WTC11 (cell line): ENCODE measurements at regions not wholly inside any gene's neighbourhood (a gene's known extent, or its start where the extent isn't known, plus 50 kb on each side); places are given as distances from the start of the nearest gene placed in this dataset.

Experiments
- ATAC-seq: fragments of 200-7000 bp; cut with Tn5 transposase; 2 replicates; pipeline ENCODE4 v1.10.0; 2021; ENCODE audit warnings: mild to moderate bottlenecking, moderate library complexity
- CTCF ChIA-PET: fragments of 300-600 bp; sonication (Branson Sonifier 250); formaldehyde crosslinking; loops from one replicate; lab custom pipeline; 2021; ENCODE audit warnings: antibody characterized with exemption; lab: Charles Lee
- POLR2A ChIA-PET: fragments of 350-600 bp; sonication (Branson Sonifier 250); formaldehyde crosslinking; loops from one replicate; lab custom pipeline; 2021; ENCODE audit warnings: antibody characterized with exemption; lab: Charles Lee
- DNase-seq: peaks from one replicate; pipeline ENCODE4 v3.0.0; 2021; ENCODE audit warnings: low spot score
- H3K27ac Mint-ChIP-seq: 2 replicates; pipeline ENCODE4 v1.8.0; 2021; ENCODE audit warnings: mixed read lengths
- H3K27me3 Mint-ChIP-seq: 2 replicates; pipeline ENCODE4 v1.8.0; 2021; ENCODE audit warnings: low read depth, mild to moderate bottlenecking, moderate library complexity, mixed read lengths
- H3K36me3 Mint-ChIP-seq: 2 replicates; pipeline ENCODE4 v1.8.0; 2021; ENCODE audit warnings: mixed read lengths
- H3K4me1 Mint-ChIP-seq: 2 replicates; pipeline ENCODE4 v1.8.0; 2022; ENCODE audit warnings: mixed read lengths
- H3K4me3 Mint-ChIP-seq: 2 replicates; pipeline ENCODE4 v1.8.0; 2021; ENCODE audit warnings: mild to moderate bottlenecking, moderate library complexity, mixed read lengths
- H3K9me3 Mint-ChIP-seq: 2 replicates; pipeline ENCODE4 v1.8.0; 2021; ENCODE audit warnings: mixed read lengths
- CBFB ChIP-seq: sonication (generic); formaldehyde crosslinking; IDR thresholded peaks from 2 replicates; pipeline ENCODE4 v1.8.1; 2022; ENCODE audit warnings: mild to moderate bottlenecking, low read depth, missing genetic modification reagents
- EMX1 ChIP-seq: fragments of 250-450 bp; sonication (Bioruptor Pico); IDR thresholded peaks from 2 replicates; pipeline ENCODE4 v1.8.0; 2021; ENCODE audit warnings: mild to moderate bottlenecking
- FOXP1 ChIP-seq: sonication (generic); formaldehyde crosslinking; IDR thresholded peaks from 2 replicates; pipeline ENCODE4 v1.8.0; 2022; ENCODE audit warnings: missing genetic modification reagents, mild to moderate bottlenecking, moderate library complexity, borderline replicate concordance
- JAZF1 ChIP-seq: fragments of 250-450 bp; sonication (Bioruptor Pico); IDR thresholded peaks from 2 replicates; pipeline ENCODE4 v1.9.0; 2021; ENCODE audit warnings: moderate library complexity, mild to moderate bottlenecking, inconsistent platforms
- NFATC4 ChIP-seq: fragments of 250-450 bp; sonication (Bioruptor Pico); IDR thresholded peaks from 2 replicates; pipeline ENCODE4 v1.9.0; 2021; ENCODE audit warnings: mild to moderate bottlenecking
- PRRX2 ChIP-seq: fragments of 250-450 bp; sonication (Bioruptor Pico); IDR thresholded peaks from 2 replicates; pipeline ENCODE4 v1.8.0; 2021; ENCODE audit warnings: mild to moderate bottlenecking
- SMAD3 ChIP-seq: sonication (generic); formaldehyde crosslinking; IDR thresholded peaks from 2 replicates; pipeline ENCODE4 v1.8.0; 2022; ENCODE audit warnings: missing genetic modification reagents, mild to moderate bottlenecking, borderline replicate concordance
- TEAD4 ChIP-seq: sonication (generic); formaldehyde crosslinking; IDR thresholded peaks from 2 replicates; pipeline ENCODE4 v1.8.0; 2022; ENCODE audit warnings: mild to moderate bottlenecking, missing genetic modification reagents
- ZBTB21 ChIP-seq: sonication (generic); formaldehyde crosslinking; IDR thresholded peaks from 2 replicates; pipeline ENCODE4 v1.8.1; 2023; ENCODE audit warnings: mild to moderate bottlenecking, missing genetic modification reagents, borderline replicate concordance
- ZNF121 ChIP-seq: sonication (generic); formaldehyde crosslinking; IDR thresholded peaks from 2 replicates; pipeline ENCODE4 v1.8.0; 2023; ENCODE audit warnings: missing genetic modification reagents
- ZNF423 ChIP-seq: fragments of 250-450 bp; sonication (Bioruptor Pico); IDR thresholded peaks from 2 replicates; pipeline ENCODE4 v2.1.2; 2022; ENCODE audit warnings: mild to moderate bottlenecking, moderate library complexity
- TF ChIP-seq, protein P1 (sequence below): fragments of 250-450 bp; sonication (Bioruptor Pico); IDR thresholded peaks from 2 replicates; pipeline ENCODE4 v1.9.0; 2021; ENCODE audit warnings: mild to moderate bottlenecking, borderline replicate concordance
- TF ChIP-seq, protein P2 (sequence below): fragments of 250-450 bp; sonication (Bioruptor Pico); IDR thresholded peaks from 2 replicates; pipeline ENCODE4 v1.8.0; 2021; ENCODE audit warnings: mild to moderate bottlenecking
- TF ChIP-seq, protein P3 (sequence below): sonication (generic); formaldehyde crosslinking; IDR thresholded peaks from 2 replicates; pipeline ENCODE4 v1.8.0; 2022; ENCODE audit warnings: mild to moderate bottlenecking, missing genetic modification reagents
- TF ChIP-seq, protein P4 (sequence below): sonication (generic); formaldehyde crosslinking; IDR thresholded peaks from 2 replicates; pipeline ENCODE4 v1.8.0; 2023; ENCODE audit warnings: mild to moderate bottlenecking, missing genetic modification reagents

DNA sequence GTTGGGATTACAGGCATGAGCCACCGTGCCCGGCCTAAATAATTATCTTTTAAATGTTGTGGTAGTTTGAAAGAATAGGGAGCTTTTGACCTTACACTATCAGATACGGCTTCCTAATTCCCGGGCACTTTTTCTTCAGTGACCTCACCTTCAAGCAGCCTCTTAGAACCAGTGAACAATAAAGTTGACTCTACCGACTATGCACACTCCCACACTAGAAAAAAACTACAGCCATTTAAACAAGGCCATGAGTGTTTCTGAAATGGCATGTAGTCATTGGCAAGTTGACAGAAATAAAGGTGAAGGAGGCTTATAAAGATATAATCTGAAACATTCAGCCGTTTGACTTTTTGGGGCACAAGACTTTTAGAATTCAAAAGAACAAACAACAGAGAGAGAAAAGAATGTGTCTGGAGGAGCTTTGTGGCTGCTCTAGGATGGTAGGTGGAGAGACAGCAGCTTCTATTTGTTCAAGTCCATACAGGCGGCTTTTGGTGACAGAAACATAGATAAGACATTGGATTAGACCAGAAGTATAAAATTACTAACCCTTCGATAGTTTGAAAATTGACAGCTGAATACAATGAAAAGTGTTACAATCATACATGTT lies 75.2 kb downstream of the GJA1 start:
- POLR2A ChIA-PET, result no interaction called here
- CTCF ChIA-PET, result interaction anchor here (0.6 to 1.0 kb wide), 2 partner anchors 23 to 721 kb away, joined by 3 read pairs; no protein-coding TSS in a partner anchor
- Mint-ChIP-seq H3K27ac (peak overlapping the region; percentile 20), H3K36me3 (no peaks in the 10 kb centered on the region), H3K9me3 (no peaks in the 10 kb centered on the region), H3K4me1 (peaks cover 9% of the 10 kb centered on the region; the same call in 1 of the 2 replicates), H3K27me3 (no peaks in the 10 kb centered on the region), H3K4me3 (no peak overlapping the region)
- no peak for ATAC-seq
- no peak for DNase-seq
- TF ChIP-seq NFATC4 (no peak), ZBTB21 (CRISPR knock-in tag) (no peak), FOXP1 (CRISPR knock-in tag) (no peak), ZNF121 (CRISPR knock-in tag) (no peak), PRRX2 (CRISPR knock-in tag) (no peak), ZNF423 (CRISPR knock-in tag) (no peak), EMX1 (CRISPR knock-in tag) (no peak)
- TF ChIP-seq, protein P1, sequence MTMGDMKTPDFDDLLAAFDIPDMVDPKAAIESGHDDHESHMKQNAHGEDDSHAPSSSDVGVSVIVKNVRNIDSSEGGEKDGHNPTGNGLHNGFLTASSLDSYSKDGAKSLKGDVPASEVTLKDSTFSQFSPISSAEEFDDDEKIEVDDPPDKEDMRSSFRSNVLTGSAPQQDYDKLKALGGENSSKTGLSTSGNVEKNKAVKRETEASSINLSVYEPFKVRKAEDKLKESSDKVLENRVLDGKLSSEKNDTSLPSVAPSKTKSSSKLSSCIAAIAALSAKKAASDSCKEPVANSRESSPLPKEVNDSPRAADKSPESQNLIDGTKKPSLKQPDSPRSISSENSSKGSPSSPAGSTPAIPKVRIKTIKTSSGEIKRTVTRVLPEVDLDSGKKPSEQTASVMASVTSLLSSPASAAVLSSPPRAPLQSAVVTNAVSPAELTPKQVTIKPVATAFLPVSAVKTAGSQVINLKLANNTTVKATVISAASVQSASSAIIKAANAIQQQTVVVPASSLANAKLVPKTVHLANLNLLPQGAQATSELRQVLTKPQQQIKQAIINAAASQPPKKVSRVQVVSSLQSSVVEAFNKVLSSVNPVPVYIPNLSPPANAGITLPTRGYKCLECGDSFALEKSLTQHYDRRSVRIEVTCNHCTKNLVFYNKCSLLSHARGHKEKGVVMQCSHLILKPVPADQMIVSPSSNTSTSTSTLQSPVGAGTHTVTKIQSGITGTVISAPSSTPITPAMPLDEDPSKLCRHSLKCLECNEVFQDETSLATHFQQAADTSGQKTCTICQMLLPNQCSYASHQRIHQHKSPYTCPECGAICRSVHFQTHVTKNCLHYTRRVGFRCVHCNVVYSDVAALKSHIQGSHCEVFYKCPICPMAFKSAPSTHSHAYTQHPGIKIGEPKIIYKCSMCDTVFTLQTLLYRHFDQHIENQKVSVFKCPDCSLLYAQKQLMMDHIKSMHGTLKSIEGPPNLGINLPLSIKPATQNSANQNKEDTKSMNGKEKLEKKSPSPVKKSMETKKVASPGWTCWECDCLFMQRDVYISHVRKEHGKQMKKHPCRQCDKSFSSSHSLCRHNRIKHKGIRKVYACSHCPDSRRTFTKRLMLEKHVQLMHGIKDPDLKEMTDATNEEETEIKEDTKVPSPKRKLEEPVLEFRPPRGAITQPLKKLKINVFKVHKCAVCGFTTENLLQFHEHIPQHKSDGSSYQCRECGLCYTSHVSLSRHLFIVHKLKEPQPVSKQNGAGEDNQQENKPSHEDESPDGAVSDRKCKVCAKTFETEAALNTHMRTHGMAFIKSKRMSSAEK, result no peak
- TF ChIP-seq, protein P2, sequence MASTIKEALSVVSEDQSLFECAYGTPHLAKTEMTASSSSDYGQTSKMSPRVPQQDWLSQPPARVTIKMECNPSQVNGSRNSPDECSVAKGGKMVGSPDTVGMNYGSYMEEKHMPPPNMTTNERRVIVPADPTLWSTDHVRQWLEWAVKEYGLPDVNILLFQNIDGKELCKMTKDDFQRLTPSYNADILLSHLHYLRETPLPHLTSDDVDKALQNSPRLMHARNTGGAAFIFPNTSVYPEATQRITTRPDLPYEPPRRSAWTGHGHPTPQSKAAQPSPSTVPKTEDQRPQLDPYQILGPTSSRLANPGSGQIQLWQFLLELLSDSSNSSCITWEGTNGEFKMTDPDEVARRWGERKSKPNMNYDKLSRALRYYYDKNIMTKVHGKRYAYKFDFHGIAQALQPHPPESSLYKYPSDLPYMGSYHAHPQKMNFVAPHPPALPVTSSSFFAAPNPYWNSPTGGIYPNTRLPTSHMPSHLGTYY (CRISPR knock-in tag), result no peak

DNA sequence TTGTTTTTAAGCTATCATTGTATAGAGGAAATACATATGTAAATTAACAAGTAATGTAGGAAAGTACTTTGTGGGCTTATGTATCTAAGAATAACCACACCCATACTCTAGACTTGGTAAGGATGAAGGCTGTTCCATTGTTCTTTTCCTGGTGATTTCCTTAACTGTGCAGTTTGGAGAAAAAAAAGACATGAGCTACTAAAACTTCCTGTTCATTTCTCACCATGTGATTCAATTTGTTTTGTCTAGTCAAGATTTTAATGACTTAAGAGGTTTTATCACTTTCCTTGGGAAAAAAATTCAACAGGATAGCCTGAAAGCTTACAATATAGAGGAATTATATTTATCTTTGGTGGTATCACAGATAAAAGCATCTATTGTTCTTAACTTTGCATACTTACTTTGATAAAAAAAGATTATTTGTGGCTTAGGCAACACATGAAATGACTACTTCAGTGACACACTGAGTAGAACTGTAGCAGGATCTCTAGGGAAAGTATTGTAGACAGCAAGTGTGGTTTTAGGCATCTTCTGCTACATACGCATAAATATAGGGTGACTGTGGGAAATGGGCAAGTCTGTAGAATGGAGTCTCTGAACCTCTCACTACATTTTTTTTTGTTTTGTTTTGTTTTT lies 80.3 kb downstream of the GJA1 start:
- Mint-ChIP-seq H3K9me3 (no peaks in the 10 kb centered on the region), H3K36me3 (no peaks in the 10 kb centered on the region), H3K4me1 (peaks cover 8% of the 10 kb centered on the region), H3K27ac (no peak overlapping the region), H3K27me3 (no peaks in the 10 kb centered on the region), H3K4me3 (no peak overlapping the region)
- no peak for ATAC-seq
- CTCF ChIA-PET, result no interaction called here
- POLR2A ChIA-PET, result no interaction called here
- no peak for TF ChIP-seq JAZF1 (CRISPR knock-in tag)
- TF ChIP-seq, protein P3, sequence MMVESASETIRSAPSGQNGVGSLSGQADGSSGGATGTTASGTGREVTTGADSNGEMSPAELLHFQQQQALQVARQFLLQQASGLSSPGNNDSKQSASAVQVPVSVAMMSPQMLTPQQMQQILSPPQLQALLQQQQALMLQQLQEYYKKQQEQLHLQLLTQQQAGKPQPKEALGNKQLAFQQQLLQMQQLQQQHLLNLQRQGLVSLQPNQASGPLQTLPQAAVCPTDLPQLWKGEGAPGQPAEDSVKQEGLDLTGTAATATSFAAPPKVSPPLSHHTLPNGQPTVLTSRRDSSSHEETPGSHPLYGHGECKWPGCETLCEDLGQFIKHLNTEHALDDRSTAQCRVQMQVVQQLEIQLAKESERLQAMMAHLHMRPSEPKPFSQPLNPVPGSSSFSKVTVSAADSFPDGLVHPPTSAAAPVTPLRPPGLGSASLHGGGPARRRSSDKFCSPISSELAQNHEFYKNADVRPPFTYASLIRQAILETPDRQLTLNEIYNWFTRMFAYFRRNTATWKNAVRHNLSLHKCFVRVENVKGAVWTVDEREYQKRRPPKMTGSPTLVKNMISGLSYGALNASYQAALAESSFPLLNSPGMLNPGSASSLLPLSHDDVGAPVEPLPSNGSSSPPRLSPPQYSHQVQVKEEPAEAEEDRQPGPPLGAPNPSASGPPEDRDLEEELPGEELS (CRISPR knock-in tag), result no peak
- TF ChIP-seq, protein P4, sequence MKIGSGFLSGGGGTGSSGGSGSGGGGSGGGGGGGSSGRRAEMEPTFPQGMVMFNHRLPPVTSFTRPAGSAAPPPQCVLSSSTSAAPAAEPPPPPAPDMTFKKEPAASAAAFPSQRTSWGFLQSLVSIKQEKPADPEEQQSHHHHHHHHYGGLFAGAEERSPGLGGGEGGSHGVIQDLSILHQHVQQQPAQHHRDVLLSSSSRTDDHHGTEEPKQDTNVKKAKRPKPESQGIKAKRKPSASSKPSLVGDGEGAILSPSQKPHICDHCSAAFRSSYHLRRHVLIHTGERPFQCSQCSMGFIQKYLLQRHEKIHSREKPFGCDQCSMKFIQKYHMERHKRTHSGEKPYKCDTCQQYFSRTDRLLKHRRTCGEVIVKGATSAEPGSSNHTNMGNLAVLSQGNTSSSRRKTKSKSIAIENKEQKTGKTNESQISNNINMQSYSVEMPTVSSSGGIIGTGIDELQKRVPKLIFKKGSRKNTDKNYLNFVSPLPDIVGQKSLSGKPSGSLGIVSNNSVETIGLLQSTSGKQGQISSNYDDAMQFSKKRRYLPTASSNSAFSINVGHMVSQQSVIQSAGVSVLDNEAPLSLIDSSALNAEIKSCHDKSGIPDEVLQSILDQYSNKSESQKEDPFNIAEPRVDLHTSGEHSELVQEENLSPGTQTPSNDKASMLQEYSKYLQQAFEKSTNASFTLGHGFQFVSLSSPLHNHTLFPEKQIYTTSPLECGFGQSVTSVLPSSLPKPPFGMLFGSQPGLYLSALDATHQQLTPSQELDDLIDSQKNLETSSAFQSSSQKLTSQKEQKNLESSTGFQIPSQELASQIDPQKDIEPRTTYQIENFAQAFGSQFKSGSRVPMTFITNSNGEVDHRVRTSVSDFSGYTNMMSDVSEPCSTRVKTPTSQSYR (CRISPR knock-in tag), result no peak
- no peak for TF ChIP-seq SMAD3 (CRISPR knock-in tag)
- no peak for TF ChIP-seq CBFB
- no peak for TF ChIP-seq TEAD4
- no peak for TF ChIP-seq PRRX2 (CRISPR knock-in tag)
- DNase-seq, result no peak
